GM23338 (cell line): ENCODE measurements at regions not wholly inside any gene's neighbourhood (a gene's known extent, or its start where the extent isn't known, plus 50 kb on each side); places are given as distances from the start of the nearest gene placed in this dataset.

Experiments
- CREB1 ChIP-seq: fragments of 250-450 bp; sonication (Bioruptor Pico); IDR thresholded peaks from 2 replicates; pipeline ENCODE4 v1.5.0; 2020; ENCODE audit warnings: low read depth, mild to moderate bottlenecking, moderate library complexity
- EZH2 ChIP-seq: fragments of 200-600 bp; sonication (generic); IDR thresholded peaks from one replicate; pipeline ENCODE4 v1.8.0; 2017; ENCODE audit warnings: antibody characterized with exemption, mild to moderate bottlenecking, low read depth; ENCODE audit not compliant: unreplicated experiment
- EZH2phosphoT487 ChIP-seq: fragments of 200-600 bp; sonication (generic); IDR thresholded peaks from one replicate; pipeline ENCODE4 v1.8.1; 2018; ENCODE audit warnings: antibody characterized with exemption; ENCODE audit not compliant: unreplicated experiment
- JUNB ChIP-seq: IDR thresholded peaks from one replicate; pipeline ENCODE4 v1.6.1; 2016; ENCODE audit warnings: antibody characterized with exemption; ENCODE audit not compliant: unreplicated experiment
- NANOG ChIP-seq: IDR thresholded peaks from 2 replicates; pipeline ENCODE4 v1.6.1; 2016; ENCODE audit warnings: antibody characterized with exemption, borderline replicate concordance
- POLR2AphosphoS5 ChIP-seq: IDR thresholded peaks from 2 replicates; pipeline ENCODE4 v1.6.1; 2016; ENCODE audit warnings: antibody characterized with exemption, low read depth
- REST ChIP-seq: IDR thresholded peaks from one replicate; pipeline ENCODE4 v1.6.1; 2018; ENCODE audit warnings: antibody characterized with exemption; ENCODE audit not compliant: unreplicated experiment
- STAT1 ChIP-seq: IDR thresholded peaks from one replicate; pipeline ENCODE4 v1.6.1; 2016; ENCODE audit warnings: antibody characterized with exemption; ENCODE audit not compliant: unreplicated experiment
- ZNF114 ChIP-seq: fragments of 250-450 bp; sonication (Bioruptor Pico); IDR thresholded peaks from 2 replicates; pipeline ENCODE4 v1.5.0; 2020; ENCODE audit warnings: mild to moderate bottlenecking, moderate library complexity
- ZNF331 ChIP-seq: fragments of 250-450 bp; sonication (Bioruptor Pico); IDR thresholded peaks from 2 replicates; pipeline ENCODE4 v1.5.0; 2020; ENCODE audit warnings: low read depth, mild to moderate bottlenecking, moderate library complexity
- TF ChIP-seq, protein P1 (sequence below), 2 experiments: fragments of 200-600 bp in 1 of 2; sonication (generic) in 1 of 2; conservative IDR thresholded peaks; 2 replicates each; pipeline versions ENCODE4 v1.5.1 to v1.6.1; 2016 to 2017; ENCODE audit warnings: antibody characterized with exemption in 2 of 2, low read depth in 2 of 2, mild to moderate bottlenecking in 2 of 2, moderate library complexity in 1 of 2
- TF ChIP-seq, protein P2 (sequence below): IDR thresholded peaks from 2 replicates; pipeline ENCODE4 v1.6.1; 2016; ENCODE audit warnings: antibody characterized with exemption

GRCh38 chr11:33534575-33534974 is 166.1 kb downstream of the C11orf91 start:
- TF ChIP-seq, protein P1, sequence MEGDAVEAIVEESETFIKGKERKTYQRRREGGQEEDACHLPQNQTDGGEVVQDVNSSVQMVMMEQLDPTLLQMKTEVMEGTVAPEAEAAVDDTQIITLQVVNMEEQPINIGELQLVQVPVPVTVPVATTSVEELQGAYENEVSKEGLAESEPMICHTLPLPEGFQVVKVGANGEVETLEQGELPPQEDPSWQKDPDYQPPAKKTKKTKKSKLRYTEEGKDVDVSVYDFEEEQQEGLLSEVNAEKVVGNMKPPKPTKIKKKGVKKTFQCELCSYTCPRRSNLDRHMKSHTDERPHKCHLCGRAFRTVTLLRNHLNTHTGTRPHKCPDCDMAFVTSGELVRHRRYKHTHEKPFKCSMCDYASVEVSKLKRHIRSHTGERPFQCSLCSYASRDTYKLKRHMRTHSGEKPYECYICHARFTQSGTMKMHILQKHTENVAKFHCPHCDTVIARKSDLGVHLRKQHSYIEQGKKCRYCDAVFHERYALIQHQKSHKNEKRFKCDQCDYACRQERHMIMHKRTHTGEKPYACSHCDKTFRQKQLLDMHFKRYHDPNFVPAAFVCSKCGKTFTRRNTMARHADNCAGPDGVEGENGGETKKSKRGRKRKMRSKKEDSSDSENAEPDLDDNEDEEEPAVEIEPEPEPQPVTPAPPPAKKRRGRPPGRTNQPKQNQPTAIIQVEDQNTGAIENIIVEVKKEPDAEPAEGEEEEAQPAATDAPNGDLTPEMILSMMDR (conservative IDR thresholded peaks at IDR 0.05; ENCODE audit: low read depth in 2 of 2): no peak
- TF ChIP-seq POLR2AphosphoS5 (no peak), REST (no peak), EZH2 (no peak), EZH2phosphoT487 (no peak), ZNF331 (CRISPR knock-in tag) (no peak), CREB1 (no peak), JUNB (no peak), ZNF114 (CRISPR knock-in tag) (no peak), NANOG (no peak), STAT1 (no peak)
- TF ChIP-seq, protein P2, sequence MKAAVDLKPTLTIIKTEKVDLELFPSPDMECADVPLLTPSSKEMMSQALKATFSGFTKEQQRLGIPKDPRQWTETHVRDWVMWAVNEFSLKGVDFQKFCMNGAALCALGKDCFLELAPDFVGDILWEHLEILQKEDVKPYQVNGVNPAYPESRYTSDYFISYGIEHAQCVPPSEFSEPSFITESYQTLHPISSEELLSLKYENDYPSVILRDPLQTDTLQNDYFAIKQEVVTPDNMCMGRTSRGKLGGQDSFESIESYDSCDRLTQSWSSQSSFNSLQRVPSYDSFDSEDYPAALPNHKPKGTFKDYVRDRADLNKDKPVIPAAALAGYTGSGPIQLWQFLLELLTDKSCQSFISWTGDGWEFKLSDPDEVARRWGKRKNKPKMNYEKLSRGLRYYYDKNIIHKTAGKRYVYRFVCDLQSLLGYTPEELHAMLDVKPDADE: no peak
